H1 (cell line): ENCODE measurements at regions not wholly inside any gene's neighbourhood (a gene's known extent, or its start where the extent isn't known, plus 50 kb on each side); places are given as distances from the start of the nearest gene placed in this dataset.

Experiments used
- ATF2 ChIP-seq: IDR thresholded peaks from 2 replicates; pipeline ENCODE4 v1.6.1; 2012; ENCODE audit warnings: low read length, inconsistent platforms
- CTBP2 ChIP-seq: IDR thresholded peaks from 2 replicates; pipeline ENCODE4 v1.7.0; 2011; ENCODE audit warnings: borderline replicate concordance, mild to moderate bottlenecking, moderate library complexity, mixed read lengths, low read length; ENCODE audit not compliant: insufficient read depth, insufficient read length
- FOSL1 ChIP-seq: IDR thresholded peaks from 2 replicates; pipeline ENCODE4 v1.6.1; 2011; ENCODE audit warnings: mild to moderate bottlenecking, low read depth, low read length, moderate library complexity; ENCODE audit not compliant: insufficient read depth
- GABPA ChIP-seq: IDR thresholded peaks from 2 replicates; pipeline ENCODE4 v1.6.1; 2011; ENCODE audit warnings: mild to moderate bottlenecking, low read length, moderate library complexity, borderline replicate concordance; ENCODE audit not compliant: insufficient read depth
- SAP30 ChIP-seq: fragments of 300-600 bp; sonication (generic); IDR thresholded peaks from 2 replicates; pipeline ENCODE4 v1.7.1; 2012; ENCODE audit warnings: low read length, moderate library complexity, mild to moderate bottlenecking, inconsistent platforms; ENCODE audit not compliant: insufficient read depth, insufficient replicate concordance
- ZNF274 ChIP-seq: IDR thresholded peaks from 2 replicates; pipeline ENCODE4 v1.7.0; 2012; ENCODE audit warnings: low read length, borderline replicate concordance; ENCODE audit errors: extremely low read depth

GRCh38 chr3:78426454-78426853 lies 1341.3 kb downstream of the ROBO1 start (continued):
- TF ChIP-seq FOSL1 (no peak), CTBP2 (no peak), ZNF274 (no peak), SAP30 (no peak), ATF2 (no peak), GABPA (no peak)
